ENCODE measurements at regions not wholly inside any gene's neighbourhood (a gene's known extent, or its start where the extent isn't known, plus 50 kb on each side); places are given as distances from the start of the nearest gene placed in this dataset.

DNA sequence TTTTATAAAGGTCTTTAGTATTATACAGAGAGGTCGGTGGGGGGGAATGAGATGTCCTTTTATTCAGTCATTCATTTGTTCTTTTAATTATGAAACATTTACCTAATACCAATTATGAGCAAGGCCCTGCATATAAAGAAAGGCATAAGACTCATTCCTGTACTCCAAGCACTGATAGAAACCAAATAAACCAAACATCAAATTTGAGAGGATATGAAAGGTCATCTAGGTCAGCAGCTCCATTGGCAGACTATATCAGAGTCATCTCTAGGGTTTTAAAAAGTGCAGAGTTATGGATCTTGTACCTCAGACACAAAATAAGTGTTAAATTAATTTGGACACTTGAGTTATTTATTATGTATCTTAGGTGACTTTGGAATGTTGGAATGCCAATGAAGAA lies 71.5 kb downstream of the CASP12 start:
- Histone ChIP-seq H2AFZ (ENCODE audit: low read length) (no peak overlapping the region), H3K9ac (ENCODE audit: insufficient read depth, low read depth, low read length) (no peak overlapping the region), H3K36me3 (replicated peaks in 1 of 2; ENCODE audit: control insufficient read depth in 1 of 2, insufficient read depth in 2 of 2, low read length in 2 of 2) (no peaks in the 10 kb centered on the region), H3K27me3 (ENCODE audit: control insufficient read depth in 1 of 2, insufficient read depth in 2 of 2, low read length in 2 of 2) (no peaks in the 10 kb centered on the region), H3K4me3 (replicated peaks in 1 of 3; ENCODE audit: insufficient read depth in 1 of 3, low read depth in 2 of 3, low read length in 3 of 3) (no peak overlapping the region), H3K27ac (ENCODE audit: extremely low read length, insufficient read depth, low read length) (no peak overlapping the region), H4K20me1 (ENCODE audit: insufficient read depth, low read length) (no peaks in the 10 kb centered on the region), H3K79me2 (ENCODE audit: insufficient read depth, low read length) (no peaks in the 10 kb centered on the region), H3K4me2 (ENCODE audit: low read depth, low read length) (no peak overlapping the region), H3K4me1 (ENCODE audit: insufficient read depth, low read length) (no peaks in the 10 kb centered on the region), H3K9me3 (ENCODE audit: low read length) (no peaks in the 10 kb centered on the region)
- intact Hi-C loops (cut with micrococcal nuclease; ENCODE audit: unreplicated experiment) (no loop called here), in situ Hi-C loops (cut with HindIII; ENCODE audit: extremely low pct_ligation_motif_present, low pct_unique_long_range_greater_than_20kb) (no loop called here)
- no peak for TF ChIP-seq ZNF615 (CRISPR knock-in tag; IDR thresholded peaks at IDR 0.05; ENCODE audit: borderline replicate concordance)
- TF ChIP-seq SIX4 (CRISPR knock-in tag; IDR thresholded peaks at IDR 0.05) = no peak
- TF ChIP-seq, protein P1, sequence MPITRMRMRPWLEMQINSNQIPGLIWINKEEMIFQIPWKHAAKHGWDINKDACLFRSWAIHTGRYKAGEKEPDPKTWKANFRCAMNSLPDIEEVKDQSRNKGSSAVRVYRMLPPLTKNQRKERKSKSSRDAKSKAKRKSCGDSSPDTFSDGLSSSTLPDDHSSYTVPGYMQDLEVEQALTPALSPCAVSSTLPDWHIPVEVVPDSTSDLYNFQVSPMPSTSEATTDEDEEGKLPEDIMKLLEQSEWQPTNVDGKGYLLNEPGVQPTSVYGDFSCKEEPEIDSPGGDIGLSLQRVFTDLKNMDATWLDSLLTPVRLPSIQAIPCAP (CRISPR knock-in tag; IDR thresholded peaks at IDR 0.05; ENCODE audit: low read depth) = no peak
- no peak for TF ChIP-seq ZNF7 (CRISPR knock-in tag; IDR thresholded peaks at IDR 0.05)
- no peak for TF ChIP-seq ZNF235 (CRISPR knock-in tag; IDR thresholded peaks at IDR 0.05; ENCODE audit: borderline replicate concordance)
- TF ChIP-seq, protein P2, sequence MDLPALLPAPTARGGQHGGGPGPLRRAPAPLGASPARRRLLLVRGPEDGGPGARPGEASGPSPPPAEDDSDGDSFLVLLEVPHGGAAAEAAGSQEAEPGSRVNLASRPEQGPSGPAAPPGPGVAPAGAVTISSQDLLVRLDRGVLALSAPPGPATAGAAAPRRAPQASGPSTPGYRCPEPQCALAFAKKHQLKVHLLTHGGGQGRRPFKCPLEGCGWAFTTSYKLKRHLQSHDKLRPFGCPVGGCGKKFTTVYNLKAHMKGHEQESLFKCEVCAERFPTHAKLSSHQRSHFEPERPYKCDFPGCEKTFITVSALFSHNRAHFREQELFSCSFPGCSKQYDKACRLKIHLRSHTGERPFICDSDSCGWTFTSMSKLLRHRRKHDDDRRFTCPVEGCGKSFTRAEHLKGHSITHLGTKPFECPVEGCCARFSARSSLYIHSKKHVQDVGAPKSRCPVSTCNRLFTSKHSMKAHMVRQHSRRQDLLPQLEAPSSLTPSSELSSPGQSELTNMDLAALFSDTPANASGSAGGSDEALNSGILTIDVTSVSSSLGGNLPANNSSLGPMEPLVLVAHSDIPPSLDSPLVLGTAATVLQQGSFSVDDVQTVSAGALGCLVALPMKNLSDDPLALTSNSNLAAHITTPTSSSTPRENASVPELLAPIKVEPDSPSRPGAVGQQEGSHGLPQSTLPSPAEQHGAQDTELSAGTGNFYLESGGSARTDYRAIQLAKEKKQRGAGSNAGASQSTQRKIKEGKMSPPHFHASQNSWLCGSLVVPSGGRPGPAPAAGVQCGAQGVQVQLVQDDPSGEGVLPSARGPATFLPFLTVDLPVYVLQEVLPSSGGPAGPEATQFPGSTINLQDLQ (CRISPR knock-in tag; IDR thresholded peaks at IDR 0.05) = no peak
- TF ChIP-seq, protein P3, sequence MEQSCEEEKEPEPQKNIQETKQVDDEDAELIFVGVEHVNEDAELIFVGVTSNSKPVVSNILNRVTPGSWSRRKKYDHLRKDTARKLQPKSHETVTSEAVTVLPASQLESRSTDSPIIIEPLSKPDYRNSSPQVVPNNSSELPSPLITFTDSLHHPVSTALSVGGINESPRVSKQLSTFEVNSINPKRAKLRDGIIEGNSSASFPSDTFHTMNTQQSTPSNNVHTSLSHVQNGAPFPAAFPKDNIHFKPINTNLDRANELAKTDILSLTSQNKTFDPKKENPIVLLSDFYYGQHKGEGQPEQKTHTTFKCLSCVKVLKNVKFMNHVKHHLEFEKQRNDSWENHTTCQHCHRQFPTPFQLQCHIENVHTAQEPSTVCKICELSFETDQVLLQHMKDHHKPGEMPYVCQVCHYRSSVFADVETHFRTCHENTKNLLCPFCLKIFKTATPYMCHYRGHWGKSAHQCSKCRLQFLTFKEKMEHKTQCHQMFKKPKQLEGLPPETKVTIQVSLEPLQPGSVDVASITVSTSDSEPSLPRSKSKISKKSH (CRISPR knock-in tag; IDR thresholded peaks at IDR 0.05; ENCODE audit: borderline replicate concordance) = no peak
- TF ChIP-seq HCFC1 (IDR thresholded peaks at IDR 0.05; ENCODE audit: low read depth, low read length) = no peak
- TF ChIP-seq POLR2AphosphoS5 (IDR thresholded peaks at IDR 0.05; ENCODE audit: low read depth, low read length) = no peak
- no peak for TF ChIP-seq MEF2D (CRISPR knock-in tag; IDR thresholded peaks at IDR 0.05)
- TF ChIP-seq, protein P4, sequence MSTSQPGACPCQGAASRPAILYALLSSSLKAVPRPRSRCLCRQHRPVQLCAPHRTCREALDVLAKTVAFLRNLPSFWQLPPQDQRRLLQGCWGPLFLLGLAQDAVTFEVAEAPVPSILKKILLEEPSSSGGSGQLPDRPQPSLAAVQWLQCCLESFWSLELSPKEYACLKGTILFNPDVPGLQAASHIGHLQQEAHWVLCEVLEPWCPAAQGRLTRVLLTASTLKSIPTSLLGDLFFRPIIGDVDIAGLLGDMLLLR (CRISPR knock-in tag; IDR thresholded peaks at IDR 0.05) = no peak
- TF ChIP-seq, protein P5, sequence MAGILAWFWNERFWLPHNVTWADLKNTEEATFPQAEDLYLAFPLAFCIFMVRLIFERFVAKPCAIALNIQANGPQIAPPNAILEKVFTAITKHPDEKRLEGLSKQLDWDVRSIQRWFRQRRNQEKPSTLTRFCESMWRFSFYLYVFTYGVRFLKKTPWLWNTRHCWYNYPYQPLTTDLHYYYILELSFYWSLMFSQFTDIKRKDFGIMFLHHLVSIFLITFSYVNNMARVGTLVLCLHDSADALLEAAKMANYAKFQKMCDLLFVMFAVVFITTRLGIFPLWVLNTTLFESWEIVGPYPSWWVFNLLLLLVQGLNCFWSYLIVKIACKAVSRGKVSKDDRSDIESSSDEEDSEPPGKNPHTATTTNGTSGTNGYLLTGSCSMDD (CRISPR knock-in tag; IDR thresholded peaks at IDR 0.05) = no peak
- TF ChIP-seq ZNF878 (CRISPR knock-in tag; IDR thresholded peaks at IDR 0.05) = no peak
- TF ChIP-seq, protein P6, sequence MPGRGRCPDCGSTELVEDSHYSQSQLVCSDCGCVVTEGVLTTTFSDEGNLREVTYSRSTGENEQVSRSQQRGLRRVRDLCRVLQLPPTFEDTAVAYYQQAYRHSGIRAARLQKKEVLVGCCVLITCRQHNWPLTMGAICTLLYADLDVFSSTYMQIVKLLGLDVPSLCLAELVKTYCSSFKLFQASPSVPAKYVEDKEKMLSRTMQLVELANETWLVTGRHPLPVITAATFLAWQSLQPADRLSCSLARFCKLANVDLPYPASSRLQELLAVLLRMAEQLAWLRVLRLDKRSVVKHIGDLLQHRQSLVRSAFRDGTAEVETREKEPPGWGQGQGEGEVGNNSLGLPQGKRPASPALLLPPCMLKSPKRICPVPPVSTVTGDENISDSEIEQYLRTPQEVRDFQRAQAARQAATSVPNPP (CRISPR knock-in tag; IDR thresholded peaks at IDR 0.05) = no peak
- TF ChIP-seq ARNT (IDR thresholded peaks at IDR 0.05) = no peak
- TF ChIP-seq FOSL2 (CRISPR knock-in tag; IDR thresholded peaks at IDR 0.05) = no peak
- ATAC-seq (no peak), DNase-seq (ENCODE audit: low spot score) (no peak), FAIRE-seq (no peak)
- BruUV-seq (replicated peaks) = no TSS peak
- ChIA-PET CTCF (ENCODE audit: low intra/inter-chr PET ratio, low total read pairs) (no interaction called here), POLR2A (no interaction called here)
- WGBS (ENCODE audit: low lambda C conversion rate) = 0% methylated on average over 1 of the region's 1 CpG
